ENCODE measurements at regions not wholly inside any gene's neighbourhood (a gene's known extent, or its start where the extent isn't known, plus 50 kb on each side); places are given as distances from the start of the nearest gene placed in this dataset.

- TF ChIP-seq, protein P1, sequence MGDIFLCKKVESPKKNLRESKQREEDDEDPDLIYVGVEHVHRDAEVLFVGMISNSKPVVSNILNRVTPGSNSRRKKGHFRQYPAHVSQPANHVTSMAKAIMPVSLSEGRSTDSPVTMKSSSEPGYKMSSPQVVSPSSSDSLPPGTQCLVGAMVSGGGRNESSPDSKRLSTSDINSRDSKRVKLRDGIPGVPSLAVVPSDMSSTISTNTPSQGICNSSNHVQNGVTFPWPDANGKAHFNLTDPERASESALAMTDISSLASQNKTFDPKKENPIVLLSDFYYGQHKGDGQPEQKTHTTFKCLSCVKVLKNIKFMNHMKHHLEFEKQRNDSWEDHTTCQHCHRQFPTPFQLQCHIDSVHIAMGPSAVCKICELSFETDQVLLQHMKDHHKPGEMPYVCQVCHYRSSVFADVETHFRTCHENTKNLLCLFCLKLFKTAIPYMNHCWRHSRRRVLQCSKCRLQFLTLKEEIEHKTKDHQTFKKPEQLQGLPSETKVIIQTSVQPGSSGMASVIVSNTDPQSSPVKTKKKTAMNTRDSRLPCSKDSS (IDR thresholded peaks at IDR 0.05; ENCODE audit: low read depth, partially characterized antibody), result no peak
- TF ChIP-seq, protein P2, sequence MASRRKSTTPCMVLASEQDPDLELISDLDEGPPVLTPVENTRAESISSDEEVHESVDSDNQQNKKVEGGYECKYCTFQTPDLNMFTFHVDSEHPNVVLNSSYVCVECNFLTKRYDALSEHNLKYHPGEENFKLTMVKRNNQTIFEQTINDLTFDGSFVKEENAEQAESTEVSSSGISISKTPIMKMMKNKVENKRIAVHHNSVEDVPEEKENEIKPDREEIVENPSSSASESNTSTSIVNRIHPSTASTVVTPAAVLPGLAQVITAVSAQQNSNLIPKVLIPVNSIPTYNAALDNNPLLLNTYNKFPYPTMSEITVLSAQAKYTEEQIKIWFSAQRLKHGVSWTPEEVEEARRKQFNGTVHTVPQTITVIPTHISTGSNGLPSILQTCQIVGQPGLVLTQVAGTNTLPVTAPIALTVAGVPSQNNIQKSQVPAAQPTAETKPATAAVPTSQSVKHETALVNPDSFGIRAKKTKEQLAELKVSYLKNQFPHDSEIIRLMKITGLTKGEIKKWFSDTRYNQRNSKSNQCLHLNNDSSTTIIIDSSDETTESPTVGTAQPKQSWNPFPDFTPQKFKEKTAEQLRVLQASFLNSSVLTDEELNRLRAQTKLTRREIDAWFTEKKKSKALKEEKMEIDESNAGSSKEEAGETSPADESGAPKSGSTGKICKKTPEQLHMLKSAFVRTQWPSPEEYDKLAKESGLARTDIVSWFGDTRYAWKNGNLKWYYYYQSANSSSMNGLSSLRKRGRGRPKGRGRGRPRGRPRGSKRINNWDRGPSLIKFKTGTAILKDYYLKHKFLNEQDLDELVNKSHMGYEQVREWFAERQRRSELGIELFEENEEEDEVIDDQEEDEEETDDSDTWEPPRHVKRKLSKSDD (conservative IDR thresholded peaks at IDR 0.05; ENCODE audit: low read length), result no peak
- TF ChIP-seq CEBPB (tag; IDR thresholded peaks at IDR 0.05) (no peak), ZNF507 (tag; conservative IDR thresholded peaks at IDR 0.05) (no peak), WHSC1 (IDR thresholded peaks at IDR 0.05; ENCODE audit: low read length) (no peak), ZC3H4 (CRISPR knock-in tag; IDR thresholded peaks at IDR 0.05; ENCODE audit: borderline replicate concordance) (no peak), SPI1 (IDR thresholded peaks at IDR 0.05; ENCODE audit: borderline replicate concordance, low read depth, low read length) (no peak), SNRNP70 (optimal IDR thresholded peaks at IDR 0.05; ENCODE audit: low read depth, low read length) (no peak)
- TF ChIP-seq, protein P3, sequence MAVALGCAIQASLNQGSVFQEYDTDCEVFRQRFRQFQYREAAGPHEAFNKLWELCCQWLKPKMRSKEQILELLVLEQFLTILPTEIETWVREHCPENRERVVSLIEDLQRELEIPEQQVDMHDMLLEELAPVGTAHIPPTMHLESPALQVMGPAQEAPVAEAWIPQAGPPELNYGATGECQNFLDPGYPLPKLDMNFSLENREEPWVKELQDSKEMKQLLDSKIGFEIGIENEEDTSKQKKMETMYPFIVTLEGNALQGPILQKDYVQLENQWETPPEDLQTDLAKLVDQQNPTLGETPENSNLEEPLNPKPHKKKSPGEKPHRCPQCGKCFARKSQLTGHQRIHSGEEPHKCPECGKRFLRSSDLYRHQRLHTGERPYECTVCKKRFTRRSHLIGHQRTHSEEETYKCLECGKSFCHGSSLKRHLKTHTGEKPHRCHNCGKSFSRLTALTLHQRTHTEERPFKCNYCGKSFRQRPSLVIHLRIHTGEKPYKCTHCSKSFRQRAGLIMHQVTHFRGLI (CRISPR knock-in tag; IDR thresholded peaks at IDR 0.05), result no peak
- TF ChIP-seq, protein P4, sequence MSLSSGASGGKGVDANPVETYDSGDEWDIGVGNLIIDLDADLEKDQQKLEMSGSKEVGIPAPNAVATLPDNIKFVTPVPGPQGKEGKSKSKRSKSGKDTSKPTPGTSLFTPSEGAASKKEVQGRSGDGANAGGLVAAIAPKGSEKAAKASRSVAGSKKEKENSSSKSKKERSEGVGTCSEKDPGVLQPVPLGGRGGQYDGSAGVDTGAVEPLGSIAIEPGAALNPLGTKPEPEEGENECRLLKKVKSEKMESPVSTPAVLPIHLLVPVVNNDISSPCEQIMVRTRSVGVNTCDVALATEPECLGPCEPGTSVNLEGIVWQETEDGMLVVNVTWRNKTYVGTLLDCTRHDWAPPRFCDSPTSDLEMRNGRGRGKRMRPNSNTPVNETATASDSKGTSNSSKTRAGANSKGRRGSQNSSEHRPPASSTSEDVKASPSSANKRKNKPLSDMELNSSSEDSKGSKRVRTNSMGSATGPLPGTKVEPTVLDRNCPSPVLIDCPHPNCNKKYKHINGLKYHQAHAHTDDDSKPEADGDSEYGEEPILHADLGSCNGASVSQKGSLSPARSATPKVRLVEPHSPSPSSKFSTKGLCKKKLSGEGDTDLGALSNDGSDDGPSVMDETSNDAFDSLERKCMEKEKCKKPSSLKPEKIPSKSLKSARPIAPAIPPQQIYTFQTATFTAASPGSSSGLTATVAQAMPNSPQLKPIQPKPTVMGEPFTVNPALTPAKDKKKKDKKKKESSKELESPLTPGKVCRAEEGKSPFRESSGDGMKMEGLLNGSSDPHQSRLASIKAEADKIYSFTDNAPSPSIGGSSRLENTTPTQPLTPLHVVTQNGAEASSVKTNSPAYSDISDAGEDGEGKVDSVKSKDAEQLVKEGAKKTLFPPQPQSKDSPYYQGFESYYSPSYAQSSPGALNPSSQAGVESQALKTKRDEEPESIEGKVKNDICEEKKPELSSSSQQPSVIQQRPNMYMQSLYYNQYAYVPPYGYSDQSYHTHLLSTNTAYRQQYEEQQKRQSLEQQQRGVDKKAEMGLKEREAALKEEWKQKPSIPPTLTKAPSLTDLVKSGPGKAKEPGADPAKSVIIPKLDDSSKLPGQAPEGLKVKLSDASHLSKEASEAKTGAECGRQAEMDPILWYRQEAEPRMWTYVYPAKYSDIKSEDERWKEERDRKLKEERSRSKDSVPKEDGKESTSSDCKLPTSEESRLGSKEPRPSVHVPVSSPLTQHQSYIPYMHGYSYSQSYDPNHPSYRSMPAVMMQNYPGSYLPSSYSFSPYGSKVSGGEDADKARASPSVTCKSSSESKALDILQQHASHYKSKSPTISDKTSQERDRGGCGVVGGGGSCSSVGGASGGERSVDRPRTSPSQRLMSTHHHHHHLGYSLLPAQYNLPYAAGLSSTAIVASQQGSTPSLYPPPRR (CRISPR knock-in tag; IDR thresholded peaks at IDR 0.05; ENCODE audit: borderline replicate concordance), result no peak
These were observed 115.8 kb downstream of the KBTBD8 start (continued) for GRCh38 chr3:67113802-67114407.
